PC-3 (cell line): ENCODE measurements at regions not wholly inside any gene's neighbourhood (a gene's known extent, or its start where the extent isn't known, plus 50 kb on each side); places are given as distances from the start of the nearest gene placed in this dataset.
"Not testable (repeated sequence)": the region's sequence is repeated elsewhere in the genome, so short reads cannot be mapped to it uniquely, and the experiment has no call there.

ENCODE experiments used
- ATAC-seq: fragments of 200-7000 bp; cut with Tn5 transposase; 2 replicates; pipeline ENCODE4 v1.9.1; 2020; ENCODE audit warnings: mild to moderate bottlenecking, moderate library complexity
- BruUV-seq: library from RNA; stranded (reverse); fragments of 400-500 nt; replicated peaks from 2 replicates; lab custom pipeline; 2021; lab: Mats Ljungman, UMichigan
- CTCF ChIA-PET: fragments of 300-600 bp; sonication (Branson Sonifier 250); formaldehyde crosslinking; loops from one replicate; lab custom pipeline; 2022; ENCODE audit warnings: antibody characterized with exemption; lab: Charles Lee
- POLR2A ChIA-PET: fragments of 300-600 bp; sonication (Branson Sonifier 250); formaldehyde crosslinking; loops from one replicate; lab custom pipeline; 2022; ENCODE audit warnings: antibody characterized with exemption; ENCODE audit not compliant: unreplicated experiment; lab: Charles Lee
- DNase-seq: peaks from one replicate; pipeline ENCODE4 v3.0.0-alpha.2; 2015
- H2AFZ ChIP-seq: fragments of 300-600 bp; sonication (generic); 2 replicates; pipeline ENCODE4 v1.6.0; 2016; ENCODE audit warnings: antibody characterized with exemption, low read length
- H3F3A ChIP-seq: fragments of 300-600 bp; sonication (generic); one replicate; pipeline ENCODE4 v1.6.0; 2017; ENCODE audit warnings: antibody characterized with exemption, low read length, control low read depth, mild to moderate bottlenecking; ENCODE audit not compliant: unreplicated experiment
- H3K27ac ChIP-seq: fragments of 300-600 bp; sonication (generic); 2 replicates; pipeline ENCODE4 v1.5.1; 2016; ENCODE audit warnings: mild to moderate bottlenecking, low read length
- H3K27me3 ChIP-seq: fragments of 300-600 bp; sonication (generic); 2 replicates; pipeline ENCODE4 v1.6.1; 2016; ENCODE audit warnings: low read length, mixed read lengths
- H3K36me3 ChIP-seq: fragments of 300-600 bp; sonication (generic); 2 replicates; pipeline ENCODE4 v1.6.1; 2016; ENCODE audit warnings: low read depth, mixed run types, low read length, mixed read lengths
- H3K4me1 ChIP-seq: fragments of 300-600 bp; sonication (generic); 2 replicates; pipeline ENCODE4 v1.5.1; 2016; ENCODE audit warnings: low read length; ENCODE audit not compliant: insufficient read depth
- H3K4me2 ChIP-seq: fragments of 300-600 bp; sonication (generic); 2 replicates; pipeline ENCODE4 v1.6.0; 2016; ENCODE audit warnings: low read length
- H3K4me3 ChIP-seq: fragments of 300-600 bp; sonication (generic); 2 replicates; pipeline ENCODE4 v1.5.1; 2016; ENCODE audit warnings: mild to moderate bottlenecking, low read length, mixed read lengths
- H3K79me2 ChIP-seq: fragments of 300-600 bp; sonication (generic); 2 replicates; pipeline ENCODE4 v1.6.1; 2017; ENCODE audit warnings: low read length, mixed read lengths
- H3K9ac ChIP-seq: fragments of 300-600 bp; sonication (generic); 2 replicates; pipeline ENCODE4 v1.6.0; 2016; ENCODE audit warnings: mild to moderate bottlenecking, low read length
- H3K9me2 ChIP-seq: fragments of 300-600 bp; sonication (generic); replicated peaks from 2 replicates; pipeline ENCODE4 v1.6.1; 2016; ENCODE audit warnings: mixed run types, low read length, mixed read lengths
- H3K9me3 ChIP-seq: fragments of 300-600 bp; sonication (generic); 2 replicates; pipeline ENCODE4 v1.6.1; 2016; ENCODE audit warnings: low read length, mixed read lengths
- H4K20me1 ChIP-seq: fragments of 300-600 bp; sonication (generic); 2 replicates; pipeline ENCODE4 v1.6.1; 2016; ENCODE audit warnings: low read length, mixed read lengths
- CTCF ChIP-seq: fragments of 300-600 bp; sonication (generic); conservative IDR thresholded peaks from 2 replicates; pipeline ENCODE4 v1.5.1; 2017; ENCODE audit warnings: antibody characterized with exemption, low read depth, mild to moderate bottlenecking, low read length
- EZH2 ChIP-seq: fragments of 300-600 bp; sonication (generic); IDR thresholded peaks from one replicate; pipeline ENCODE4 v1.6.1; 2017; ENCODE audit warnings: antibody characterized with exemption, mild to moderate bottlenecking, low read length; ENCODE audit not compliant: unreplicated experiment
- EZH2phosphoT487 ChIP-seq: fragments of 300-600 bp; sonication (generic); IDR thresholded peaks from 2 replicates; pipeline ENCODE4 v1.6.1; 2018; ENCODE audit warnings: mild to moderate bottlenecking, antibody characterized with exemption, low read length, borderline replicate concordance
- intact Hi-C: fragments of 100-400 bp; cut with micrococcal nuclease; formaldehyde crosslinking; loops from 2 replicates; pipeline ENCODE4 v1.9.0; 2023

GRCh38 chr4:10837151-10837550 lies 152.6 kb upstream of the CLNK start:
- no peaks in the 10 kb centered on the region for H3F3A ChIP-seq
- BruUV-seq, result no TSS peak
- H3K4me1 ChIP-seq, result no peaks in the 10 kb centered on the region
- no peak overlapping the region for H2AFZ ChIP-seq
- intact Hi-C loops, result no loop called here
- no peak overlapping the region for H3K27ac ChIP-seq
- no peak overlapping the region for H3K4me3 ChIP-seq
- no peaks in the 10 kb centered on the region for H3K27me3 ChIP-seq
- DNase-seq (no peak), ATAC-seq (no peak)
- ChIA-PET POLR2A (no interaction called here), CTCF (no interaction called here)
- H3K36me3 ChIP-seq, result no peaks in the 10 kb centered on the region
- no peak for TF ChIP-seq EZH2phosphoT487
- no peak for TF ChIP-seq CTCF
- TF ChIP-seq EZH2, result no peak
- H3K4me2 ChIP-seq, result no peak overlapping the region
- no peaks in the 10 kb centered on the region for H4K20me1 ChIP-seq
- H3K79me2 ChIP-seq, result no peaks in the 10 kb centered on the region
- H3K9me2 ChIP-seq, result no peaks in the 10 kb centered on the region
- no peak overlapping the region for H3K9ac ChIP-seq
- no peaks in the 10 kb centered on the region for H3K9me3 ChIP-seq

GRCh38 chr4:10832806-10833628 lies 148.4 kb upstream of the CLNK start:
- H3K4me1 ChIP-seq, result no peaks in the 10 kb centered on the region
- no peak for DNase-seq
- no peak overlapping the region for H3K4me2 ChIP-seq
- H3K36me3 ChIP-seq, result no peaks in the 10 kb centered on the region
- CTCF ChIA-PET, result no interaction called here
- TF ChIP-seq EZH2, result no peak
- TF ChIP-seq EZH2phosphoT487, result no peak
- TF ChIP-seq CTCF, result no peak
- ATAC-seq, result no peak
- H3K9me2 ChIP-seq, result no peaks in the 10 kb centered on the region
- no peak overlapping the region for H2AFZ ChIP-seq
- H4K20me1 ChIP-seq, result no peaks in the 10 kb centered on the region
- H3F3A ChIP-seq, result no peaks in the 10 kb centered on the region
- H3K9me3 ChIP-seq, result no peaks in the 10 kb centered on the region
- intact Hi-C loops, result no loop called here
- H3K27me3 ChIP-seq, result no peaks in the 10 kb centered on the region
- POLR2A ChIA-PET, result no interaction called here
- H3K9ac ChIP-seq, result no peak overlapping the region
- no peak overlapping the region for H3K4me3 ChIP-seq
- no peaks in the 10 kb centered on the region for H3K79me2 ChIP-seq
- BruUV-seq, result no TSS peak
- H3K27ac ChIP-seq, result no peak overlapping the region

GRCh38 chr4:10831727-10832408 lies 147.3 kb upstream of the CLNK start:
- intact Hi-C loops, result no loop called here
- Histone ChIP-seq H3K4me2 (no peak overlapping the region), H3K4me1 (no peaks in the 10 kb centered on the region), H3F3A (no peaks in the 10 kb centered on the region), H4K20me1 (no peaks in the 10 kb centered on the region), H3K27me3 (no peaks in the 10 kb centered on the region), H3K27ac (no peak overlapping the region), H3K79me2 (no peaks in the 10 kb centered on the region), H3K9ac (no peak overlapping the region), H3K9me3 (no peaks in the 10 kb centered on the region), H3K4me3 (no peak overlapping the region), H3K9me2 (no peaks in the 10 kb centered on the region), H2AFZ (no peak overlapping the region), H3K36me3 (no peaks in the 10 kb centered on the region)
- ChIA-PET POLR2A (no interaction called here), CTCF (no interaction called here)
- no peak for DNase-seq
- no TSS peak for BruUV-seq
- TF ChIP-seq CTCF (no peak), EZH2 (no peak), EZH2phosphoT487 (no peak)
- ATAC-seq, result no peak

GRCh38 chr4:10828918-10829538 lies 144.5 kb upstream of the CLNK start:
- H3F3A ChIP-seq, H3K36me3 ChIP-seq, H3K9me2 ChIP-seq, H2AFZ ChIP-seq, H4K20me1 ChIP-seq, BruUV-seq, ATAC-seq, H3K9me3 ChIP-seq, H3K4me1 ChIP-seq, H3K4me3 ChIP-seq, H3K27ac ChIP-seq, POLR2A ChIA-PET, H3K9ac ChIP-seq, H3K4me2 ChIP-seq, H3K27me3 ChIP-seq, H3K79me2 ChIP-seq, DNase-seq, CTCF ChIA-PET, intact Hi-C loops: not testable (repeated sequence)
